ENCODE measurements at regions not wholly inside any gene's neighbourhood (a gene's known extent, or its start where the extent isn't known, plus 50 kb on each side); places are given as distances from the start of the nearest gene placed in this dataset.

DNA sequence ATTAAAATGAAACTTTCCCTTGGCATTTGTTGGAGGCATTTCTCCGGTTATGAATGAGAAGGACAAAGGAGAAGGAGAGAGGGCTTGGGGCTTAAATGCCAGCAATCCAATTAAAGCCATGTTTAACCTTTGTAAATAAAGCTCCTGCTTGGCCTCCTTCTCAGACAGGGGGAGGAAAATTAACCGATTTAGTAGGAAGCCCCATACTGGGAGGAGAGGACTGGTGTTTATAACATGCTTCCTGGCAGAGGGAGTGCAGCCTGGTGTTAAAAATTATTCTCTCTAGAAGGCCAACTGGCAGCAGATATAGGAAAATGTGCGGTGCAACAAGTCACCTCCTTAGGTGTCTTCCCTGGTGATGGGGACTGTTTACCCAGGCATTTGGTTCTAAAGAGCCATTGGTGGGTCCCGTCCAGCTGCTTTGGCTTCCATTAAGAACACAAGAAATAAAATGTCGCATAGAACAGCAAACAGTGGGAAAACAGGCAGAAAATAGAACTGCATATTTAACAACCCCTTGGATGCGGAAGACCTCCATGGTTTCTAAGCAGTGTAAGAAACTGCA is 846.5 kb downstream of the TYW1 start:
- no peak for DNase-seq (ENCODE audit: low read depth)

DNA sequence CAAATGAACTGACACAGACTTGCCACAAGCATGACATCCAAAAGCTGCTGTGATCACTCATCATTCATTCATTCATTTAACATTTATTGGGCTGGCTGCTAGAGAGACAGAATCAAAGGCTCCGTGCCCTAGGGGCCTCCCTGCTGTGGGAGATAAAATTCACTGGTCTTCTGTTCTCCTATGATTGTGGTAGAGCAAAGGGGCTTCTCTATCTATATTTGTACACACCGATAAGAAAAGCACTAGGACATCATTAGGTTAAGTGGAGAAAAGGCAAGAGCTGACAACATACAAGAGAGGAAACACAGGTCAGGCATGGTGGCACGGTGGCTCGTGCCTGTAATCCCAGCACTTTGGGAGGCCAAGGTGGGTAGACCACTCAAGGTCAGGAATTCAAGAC is 847.0 kb downstream of the TYW1 start:
- no peak for DNase-seq (ENCODE audit: low read depth)

DNA sequence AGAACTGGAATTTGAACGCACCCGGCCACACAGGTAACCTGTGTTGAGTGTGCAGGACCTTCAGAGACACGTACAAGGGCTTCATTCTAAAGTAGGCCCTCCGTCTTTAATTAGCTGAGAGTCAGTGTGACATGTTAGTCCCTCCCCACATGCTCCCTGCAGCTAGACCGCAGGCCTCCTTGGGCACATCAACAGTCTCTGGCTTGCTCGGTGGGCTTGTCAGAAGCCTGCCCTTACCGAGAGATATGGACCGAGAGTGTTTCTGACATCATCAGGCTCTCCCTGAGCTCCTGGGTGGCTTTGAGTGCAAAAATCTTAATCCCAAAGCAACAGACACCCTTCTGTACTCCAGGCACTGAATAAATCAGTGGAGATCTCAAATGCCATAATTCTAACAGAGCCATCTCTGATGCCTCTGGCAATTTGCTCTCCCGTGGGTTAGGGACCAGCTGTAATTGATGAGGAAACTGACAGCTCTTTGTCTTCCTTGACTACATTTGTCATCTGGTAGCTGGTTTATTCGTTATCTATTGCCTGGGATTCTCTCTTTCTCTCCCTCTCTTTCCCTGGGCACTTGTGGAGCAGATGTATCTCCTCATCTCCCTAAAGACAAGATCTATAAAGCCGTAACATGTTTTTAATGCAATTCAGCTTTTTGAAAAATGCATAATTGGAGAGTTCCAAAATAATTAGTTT is 850.6 kb downstream of the TYW1 start:
- no peak for DNase-seq (ENCODE audit: low read depth)

DNA sequence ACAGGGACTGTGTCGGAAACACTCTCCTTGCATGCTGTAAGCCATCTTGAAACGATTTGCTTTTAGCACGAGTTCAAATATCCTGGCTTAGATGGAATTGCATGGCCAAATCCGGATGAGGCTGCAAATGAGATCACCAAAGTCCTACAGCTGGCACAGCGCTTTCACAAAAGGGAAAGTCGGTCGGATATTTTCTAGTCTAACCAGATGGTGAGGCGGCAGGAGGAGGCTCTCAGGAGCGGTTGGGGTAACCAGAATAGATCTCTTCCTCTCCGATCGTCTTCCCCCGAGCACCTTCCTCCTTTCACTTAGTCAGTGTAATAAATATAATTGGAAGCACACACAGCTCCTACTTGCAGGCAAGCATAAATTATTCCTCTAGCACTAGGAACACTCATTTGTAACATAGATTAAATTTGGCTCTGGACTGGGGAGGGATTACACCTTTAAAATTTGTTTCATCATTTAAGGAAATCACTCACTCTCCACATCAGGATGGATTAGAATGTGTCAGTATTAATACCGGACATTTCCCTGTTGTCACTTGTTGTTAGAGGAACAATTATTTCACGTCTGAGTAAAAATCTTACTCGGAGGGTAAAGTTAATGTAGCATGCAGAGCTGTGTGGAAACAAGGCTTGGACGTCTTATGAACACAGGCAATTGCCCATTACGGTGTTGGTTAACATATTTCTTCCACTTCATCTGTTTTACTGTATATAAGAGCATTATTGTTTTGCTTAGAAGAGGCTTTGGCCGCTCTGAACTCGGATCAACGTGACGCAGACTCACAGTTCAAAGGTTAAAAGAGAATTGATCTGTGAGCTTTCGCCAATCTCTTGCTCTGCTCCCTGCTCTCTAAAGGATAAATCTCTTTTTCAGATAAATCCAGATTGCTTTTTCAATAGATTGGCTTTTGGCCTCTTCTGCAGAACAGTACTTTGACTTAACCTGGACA is 857.9 kb downstream of the TYW1 start:
- peak; percentile 0 for DNase-seq (ENCODE audit: low read depth)

DNA sequence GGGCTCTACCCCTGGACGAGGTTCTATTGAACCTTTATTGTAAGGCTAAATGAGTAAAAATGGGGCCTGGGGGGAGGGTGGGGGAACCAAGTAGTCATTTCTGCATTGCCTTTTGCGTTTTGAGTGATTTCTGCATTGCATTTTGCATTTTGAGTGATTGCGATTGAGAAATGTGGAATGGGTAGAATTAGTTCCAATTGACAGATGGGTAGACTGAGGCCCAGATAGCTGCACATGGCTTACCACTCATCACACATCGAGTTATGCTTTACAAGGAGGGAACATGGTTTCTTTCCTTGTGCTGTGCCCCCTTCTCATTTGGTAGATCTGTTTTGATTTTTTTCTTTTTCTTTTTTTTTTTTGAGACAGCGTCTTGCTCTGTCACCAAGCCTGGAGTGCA is 858.7 kb downstream of the TYW1 start:
- no peak for DNase-seq (ENCODE audit: low read depth)

DNA sequence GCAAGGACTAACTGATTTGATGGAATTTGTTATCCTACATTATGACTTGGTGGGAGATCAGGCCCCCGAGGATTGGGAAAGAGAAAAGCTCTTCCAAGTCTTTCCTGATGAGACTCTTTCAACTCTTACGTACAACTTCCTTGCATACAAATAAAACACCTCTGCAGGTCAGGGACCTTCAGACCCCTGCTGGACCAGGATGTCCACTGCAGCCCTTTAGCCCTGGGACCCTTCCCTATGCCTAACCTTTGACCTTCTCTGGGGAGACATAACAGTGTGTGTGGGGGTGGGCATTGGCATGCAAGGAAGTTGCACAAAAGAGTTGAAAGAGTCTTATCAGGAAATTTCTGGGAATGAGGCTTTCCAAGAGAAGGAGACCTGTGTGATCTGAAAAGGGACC is 859.4 kb downstream of the TYW1 start:
- DNase-seq (ENCODE audit: low read depth), result no peak

DNA sequence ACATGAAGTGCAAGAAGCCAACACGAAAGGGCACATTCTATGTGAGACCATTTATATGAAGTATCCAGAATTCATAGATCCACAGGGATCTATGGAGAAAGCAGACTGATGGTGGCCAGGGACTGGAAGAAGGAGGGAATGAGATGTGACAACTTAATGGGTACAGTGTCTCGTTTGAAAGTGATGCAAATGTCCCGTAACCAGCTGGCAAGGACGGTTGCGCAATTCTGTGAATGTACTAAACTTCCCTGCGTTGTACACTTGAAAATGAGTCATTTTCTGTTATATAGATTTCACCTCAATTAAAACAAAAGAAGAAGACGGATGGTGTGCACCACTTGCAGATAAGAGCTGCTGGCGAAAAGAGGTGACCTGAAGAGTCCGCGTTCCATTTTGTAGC is 861.1 kb downstream of the TYW1 start:
- DNase-seq (ENCODE audit: low read depth), result no peak

DNA sequence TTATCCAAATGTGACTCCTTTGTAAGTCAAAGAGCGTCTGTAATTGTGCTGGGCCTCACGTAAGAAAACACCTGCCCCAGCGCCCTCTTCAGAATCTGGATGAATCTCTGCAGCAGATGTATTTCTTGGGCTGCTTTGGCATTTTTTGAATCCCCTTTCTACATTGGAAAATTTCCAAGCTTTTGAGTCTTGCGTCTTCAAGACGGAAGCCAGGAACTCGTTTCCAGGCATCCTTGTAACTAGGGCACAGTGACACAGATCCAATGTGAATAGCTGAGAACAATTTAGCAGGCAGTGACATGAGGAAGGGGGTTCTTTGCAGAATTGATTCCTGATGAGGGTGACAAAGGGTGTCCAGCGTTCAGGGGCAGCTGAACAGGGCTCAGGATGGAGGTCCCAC is 862.3 kb downstream of the TYW1 start:
- DNase-seq (ENCODE audit: low read depth), result no peak

DNA sequence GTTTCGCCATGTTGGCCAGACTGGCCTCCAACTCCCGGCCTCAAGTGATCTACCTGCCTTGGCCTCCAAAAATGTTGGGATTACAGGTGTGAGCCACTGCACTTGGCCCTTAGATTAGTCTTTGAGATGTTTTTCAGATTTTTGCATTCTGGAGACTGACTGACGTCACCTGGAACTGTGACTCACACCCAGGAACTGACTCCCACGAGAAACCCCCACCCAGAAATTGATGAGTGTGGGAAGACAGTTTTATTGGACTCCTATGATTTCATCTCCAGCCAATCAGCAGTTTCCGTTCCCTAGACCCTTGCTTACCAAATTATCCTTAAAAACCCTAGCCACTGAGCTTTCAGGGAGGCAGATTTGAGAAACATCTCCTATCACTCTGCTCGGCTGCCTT is 867.3 kb downstream of the TYW1 start:
- DNase-seq (ENCODE audit: low read depth), result no peak

DNA sequence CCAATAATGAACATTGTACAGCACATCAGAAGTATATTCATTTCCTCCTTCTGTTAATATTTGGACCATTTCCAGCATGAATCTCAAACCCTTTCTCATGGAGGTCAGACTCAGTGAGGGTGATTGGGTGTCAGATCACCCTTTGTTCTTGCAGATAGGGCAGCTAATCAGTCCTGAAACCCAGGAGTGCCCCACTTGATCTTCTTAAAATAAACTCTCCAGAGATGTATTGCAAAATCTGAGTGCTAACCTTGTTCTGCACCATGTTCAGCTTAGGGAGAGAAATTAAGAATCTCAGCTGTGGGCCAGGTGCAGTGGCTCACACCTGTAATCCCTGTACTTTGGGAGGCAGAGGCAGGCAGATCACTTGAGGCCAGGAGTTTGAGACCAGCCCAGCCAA is 869.4 kb downstream of the TYW1 start:
- no peak for DNase-seq (ENCODE audit: low read depth)

DNA sequence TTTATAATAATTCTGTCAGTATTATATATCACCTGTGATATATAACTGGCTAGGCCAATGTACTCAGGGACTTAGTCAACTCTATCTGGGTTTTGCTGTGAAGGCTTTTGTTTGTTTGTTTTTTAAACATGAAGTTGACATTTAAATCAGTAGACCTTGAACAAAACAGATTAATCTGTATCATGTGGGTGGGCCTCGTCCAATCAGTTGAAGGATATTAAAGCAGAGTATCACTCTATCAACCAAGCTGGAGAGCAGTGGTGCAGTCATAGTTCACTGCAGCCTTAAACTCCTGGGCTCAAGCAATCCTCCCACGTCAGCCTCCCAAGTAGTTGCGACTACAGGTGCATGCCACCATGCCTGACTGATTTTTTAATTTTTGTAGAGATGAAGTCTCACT is 870.2 kb downstream of the TYW1 start:
- no peak for DNase-seq (ENCODE audit: low read depth)

DNA sequence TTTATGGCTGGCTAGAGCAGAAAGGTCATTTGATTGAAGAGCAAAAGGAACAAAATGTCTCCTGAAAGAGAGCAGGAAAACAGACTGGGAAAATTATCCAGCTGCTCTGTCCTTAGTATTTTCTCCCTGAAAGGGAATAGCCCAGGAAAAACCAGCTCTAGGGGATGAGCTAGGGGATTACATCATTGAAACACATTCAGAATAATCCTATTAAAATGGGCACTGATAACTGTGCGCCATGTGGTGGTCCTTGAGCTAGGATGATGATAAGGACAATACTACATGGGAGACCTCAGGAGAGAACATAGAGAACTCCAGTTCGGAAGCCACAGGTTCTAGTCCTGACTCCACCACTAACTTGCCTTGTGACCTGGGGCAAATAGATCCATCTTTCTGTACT is 873.8 kb downstream of the TYW1 start:
- no peak for DNase-seq (ENCODE audit: low read depth)

DNA sequence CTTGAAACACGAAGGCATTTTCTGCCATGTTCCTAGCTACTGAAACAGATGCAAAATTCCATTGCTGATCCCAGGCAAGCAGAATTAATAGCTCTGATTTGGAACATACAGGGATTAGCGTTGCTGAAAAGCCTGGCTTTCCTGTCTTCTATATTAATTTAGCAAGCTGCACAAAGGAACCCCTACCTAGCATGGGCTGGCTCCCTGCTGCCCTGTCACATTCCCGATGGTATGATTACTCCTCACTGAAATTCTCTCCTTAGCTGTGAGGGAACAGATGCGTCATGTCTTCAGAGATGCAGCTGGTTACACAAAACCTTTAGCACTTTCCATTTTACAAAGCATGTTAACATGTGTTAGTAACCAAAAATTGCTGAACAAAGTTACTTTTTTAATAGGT is 878.9 kb downstream of the TYW1 start:
- no peak for DNase-seq (ENCODE audit: low read depth)

DNA sequence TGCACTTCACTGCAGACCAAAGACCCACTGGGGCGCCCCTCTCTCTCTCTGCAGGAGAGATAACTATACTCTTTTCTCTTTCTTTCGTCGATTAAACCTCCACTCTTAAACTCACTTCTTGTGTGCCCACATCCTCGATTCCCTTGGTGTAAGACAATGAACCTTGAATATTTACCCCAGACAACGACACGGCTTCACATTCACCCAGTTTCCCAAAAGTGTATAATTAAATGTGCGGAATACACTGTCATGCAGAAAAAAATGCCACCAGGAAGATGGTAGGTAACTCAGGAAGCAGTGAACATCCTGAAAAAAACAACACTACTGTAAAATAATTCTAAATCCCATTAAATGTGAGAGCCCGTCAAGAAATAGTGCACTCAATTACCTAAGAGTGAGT is 882.2 kb downstream of the TYW1 start:
- DNase-seq (ENCODE audit: low read depth), result no peak

DNA sequence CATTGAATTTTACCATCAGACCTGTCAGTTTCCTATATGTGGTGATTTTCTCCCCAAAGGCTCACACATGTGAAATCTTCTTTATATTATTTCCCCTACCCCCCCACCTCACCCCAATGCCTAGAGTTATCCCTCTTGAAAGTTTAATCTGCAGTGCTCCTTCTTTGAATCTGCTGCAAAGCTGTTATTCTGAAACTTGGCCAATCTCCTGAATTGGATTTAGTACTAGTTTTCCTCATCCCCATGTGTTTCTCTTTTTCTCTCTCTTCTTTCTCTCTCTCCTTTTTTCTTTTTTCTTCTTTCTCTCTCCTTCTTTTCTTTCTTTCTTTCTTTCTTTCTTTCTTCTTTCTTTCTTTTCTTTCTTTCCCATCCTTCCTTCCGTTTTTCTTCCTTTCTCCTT is 886.2 kb downstream of the TYW1 start:
- no peak for DNase-seq (ENCODE audit: low read depth)

DNA sequence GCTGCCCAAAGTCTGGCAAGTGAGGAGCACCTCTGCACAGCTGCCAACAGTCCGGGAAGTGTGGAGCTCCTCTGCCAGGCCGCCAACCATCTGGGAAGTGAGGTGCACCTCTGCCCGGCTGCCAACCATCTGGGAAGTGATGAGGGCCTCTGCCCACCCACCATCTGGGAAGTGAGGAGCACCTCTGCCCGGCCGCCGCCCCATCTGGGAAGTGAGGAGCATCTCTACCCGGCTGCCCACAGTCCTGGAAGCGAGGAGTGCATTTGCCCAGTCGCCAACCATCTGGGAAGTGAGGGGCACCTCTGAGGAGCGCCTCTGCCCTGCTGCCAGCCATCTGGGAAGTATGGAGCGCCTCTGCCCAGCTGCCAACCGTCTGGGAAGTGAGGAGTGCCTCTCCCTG is 893.7 kb downstream of the TYW1 start:
- DNase-seq (ENCODE audit: low read depth), result no peak

DNA sequence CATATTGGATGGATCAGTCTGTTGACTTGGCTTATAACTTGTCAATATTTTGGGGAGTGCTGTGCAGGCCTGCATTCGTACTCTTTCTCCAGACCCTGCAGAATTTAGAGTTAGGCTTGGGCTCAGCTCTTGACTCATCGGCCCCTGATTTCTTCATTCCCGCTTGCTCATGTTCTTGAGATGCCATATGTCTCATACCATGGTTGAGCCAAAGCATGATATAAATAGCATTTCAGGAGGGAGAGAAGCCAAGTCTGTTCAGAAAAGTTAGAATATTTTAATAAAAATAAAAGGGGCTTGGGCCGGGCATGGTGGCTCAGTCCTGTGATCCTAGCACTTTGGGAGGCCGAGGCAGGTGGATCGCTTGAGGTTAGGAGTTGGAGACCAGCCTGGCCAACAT is 898.1 kb downstream of the TYW1 start:
- DNase-seq (ENCODE audit: low read depth), result no peak

DNA sequence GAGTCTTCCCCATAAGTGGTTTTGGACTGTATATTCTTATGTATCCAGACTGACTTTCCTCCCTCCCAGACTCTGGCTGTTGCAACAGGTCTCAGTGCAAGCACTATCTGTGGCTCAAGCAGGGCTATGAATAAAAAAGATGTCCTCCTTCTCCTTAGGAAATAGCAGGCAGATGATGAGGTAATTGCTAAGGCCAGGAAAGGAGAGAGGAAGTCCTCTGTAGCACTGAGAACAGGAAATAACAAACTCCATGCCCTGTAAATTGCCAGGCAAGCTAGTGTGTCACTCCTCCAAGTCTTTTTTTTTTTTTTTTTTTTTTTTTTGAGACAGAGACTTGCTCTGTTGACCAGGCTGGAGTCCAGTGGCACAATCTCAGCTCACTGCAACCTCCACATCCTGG is 900.1 kb downstream of the TYW1 start:
- no peak for DNase-seq (ENCODE audit: low read depth)

DNA sequence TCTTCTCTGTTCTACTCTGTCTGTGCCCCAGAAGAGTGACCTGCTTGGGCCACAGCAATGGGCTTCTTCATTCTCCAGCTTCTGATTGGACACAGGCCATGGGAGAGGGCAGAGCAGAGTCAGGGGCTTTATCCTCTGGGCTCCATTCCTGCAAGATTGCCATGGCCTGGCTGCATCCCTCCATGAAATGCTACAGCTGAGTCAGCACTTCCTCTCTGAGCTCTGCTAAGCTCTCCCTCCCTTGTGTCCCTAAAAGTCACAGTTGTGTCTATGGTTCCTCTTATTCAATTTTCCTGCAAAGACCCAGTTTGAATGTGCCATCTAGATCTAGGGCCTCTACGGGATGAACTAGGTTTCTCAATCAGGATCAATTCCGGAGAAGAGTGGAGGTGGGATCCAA is 903.8 kb downstream of the TYW1 start:
- DNase-seq (ENCODE audit: low read depth), result no peak

DNA sequence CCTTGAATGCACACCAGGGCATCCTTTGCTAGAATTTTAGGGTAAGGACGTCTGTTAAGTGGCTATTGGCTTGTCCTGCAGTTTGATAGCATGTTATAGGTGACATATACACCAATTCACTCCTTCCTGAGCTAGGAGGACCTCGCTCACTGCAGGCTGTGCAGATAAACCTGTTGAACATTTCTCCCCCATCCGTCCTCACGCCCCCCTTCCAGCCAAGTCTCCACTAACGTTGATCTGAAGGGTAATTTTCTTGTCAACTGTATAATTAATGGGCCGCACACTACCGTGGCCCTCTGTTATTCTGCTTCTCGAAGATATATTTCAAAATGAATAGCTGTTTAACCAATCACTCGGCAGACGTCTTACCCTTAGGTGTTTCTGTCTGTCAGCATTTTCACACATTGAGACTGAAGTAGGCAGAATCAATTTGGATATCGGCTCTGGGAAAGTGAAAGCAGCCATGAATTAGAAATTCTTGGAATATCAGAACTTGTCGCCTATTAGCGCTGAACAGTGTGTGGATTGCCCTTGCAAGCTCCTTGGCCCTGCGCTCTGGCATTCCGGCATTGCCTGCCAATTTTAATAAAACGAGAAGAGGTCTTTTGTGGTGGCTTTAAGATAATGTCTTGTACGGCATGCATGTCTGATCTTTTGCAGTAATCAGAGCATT is 905.3 kb downstream of the TYW1 start:
- no peak for DNase-seq (ENCODE audit: low read depth)

DNA sequence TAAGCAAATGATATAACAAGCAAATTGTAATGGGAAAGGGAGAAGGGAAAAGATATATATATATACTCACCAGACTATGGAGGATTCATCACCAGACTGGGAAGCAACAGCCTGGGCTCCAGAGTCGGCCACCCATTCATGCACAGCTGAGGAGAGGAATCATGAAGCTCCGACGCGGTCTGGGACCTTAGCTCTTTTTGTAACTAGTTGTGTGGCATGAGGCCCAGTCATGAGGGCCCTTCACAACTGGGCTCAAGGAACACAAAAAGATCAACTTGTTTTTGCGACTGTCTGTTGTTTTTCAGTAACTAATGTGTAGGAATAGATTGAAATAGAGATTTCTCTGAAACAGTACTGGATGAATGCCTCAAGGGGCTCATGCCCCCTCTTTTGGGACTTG is 911.2 kb downstream of the TYW1 start:
- no peak for DNase-seq (ENCODE audit: low read depth)

DNA sequence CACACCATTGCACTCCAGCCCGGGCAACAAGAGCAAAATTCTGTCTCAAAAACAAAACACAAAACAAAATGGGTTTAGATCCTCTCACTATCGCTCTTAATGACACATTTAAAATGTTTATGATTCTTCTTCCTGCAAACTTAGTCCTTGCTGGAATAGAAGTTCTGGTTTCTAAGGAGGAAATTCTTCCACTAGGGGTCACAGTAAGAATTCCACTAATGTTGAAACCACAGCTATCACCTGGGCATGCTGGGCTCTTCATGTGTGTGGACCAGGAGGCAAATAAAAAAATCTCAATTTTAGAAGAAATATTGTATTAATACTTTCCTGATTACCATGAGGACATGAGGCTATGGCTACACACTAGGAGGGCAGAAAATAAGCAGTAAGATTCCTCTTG is 915.8 kb downstream of the TYW1 start:
- DNase-seq (ENCODE audit: low read depth), result no peak

DNA sequence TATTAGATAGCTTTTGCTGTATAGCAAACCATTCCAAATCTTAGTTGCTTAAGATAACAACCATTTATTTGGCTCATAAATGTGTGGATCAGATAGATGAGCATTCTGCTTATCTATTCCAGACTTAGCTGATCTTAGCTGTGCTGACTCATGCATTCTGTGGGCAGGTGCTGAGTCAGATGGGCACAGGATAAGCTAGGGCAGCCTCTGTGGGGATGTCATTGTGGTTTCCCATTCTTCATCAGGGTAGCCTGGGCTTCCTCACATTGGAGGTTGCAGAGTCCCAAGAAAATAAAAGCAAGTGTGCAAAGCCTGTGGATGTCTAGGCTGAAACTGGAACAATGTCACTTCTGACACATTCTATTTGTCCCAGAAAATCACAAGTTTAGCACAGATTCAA is 917.0 kb downstream of the TYW1 start:
- no peak for DNase-seq (ENCODE audit: low read depth)
